ENCODE measurements at regions not wholly inside any gene's neighbourhood (a gene's known extent, or its start where the extent isn't known, plus 50 kb on each side); places are given as distances from the start of the nearest gene placed in this dataset.

DNA sequence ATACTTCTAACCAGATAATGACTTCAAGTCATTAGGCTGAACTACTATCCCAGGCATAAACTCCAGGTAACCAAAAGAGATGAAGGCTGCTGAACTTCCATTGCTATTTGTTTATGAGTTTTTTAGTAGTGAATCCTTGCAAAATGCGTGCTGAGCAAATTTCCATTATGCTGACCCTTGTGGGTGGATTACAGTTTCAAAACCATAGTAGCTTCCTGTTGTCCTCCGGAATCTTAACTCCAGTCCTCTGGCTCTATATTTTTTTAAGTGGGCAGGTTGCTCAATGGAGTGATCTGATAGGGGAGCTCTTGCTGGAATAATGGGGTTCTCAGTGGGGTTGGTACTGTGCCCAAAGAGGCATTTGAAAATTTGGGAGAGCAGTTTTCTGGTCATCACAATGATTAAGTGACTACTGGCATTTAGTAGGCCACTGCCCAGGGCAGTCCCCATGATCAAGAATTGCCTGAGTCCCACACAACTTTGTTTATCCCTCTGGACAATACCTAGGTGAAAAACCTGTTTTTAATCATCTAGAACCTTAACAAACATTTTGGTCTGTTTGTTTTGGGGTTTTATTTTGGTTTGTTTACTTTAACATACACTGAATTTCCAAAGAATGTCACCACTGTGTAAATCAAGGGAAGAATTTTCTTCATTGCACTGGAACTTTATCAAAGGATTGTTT lies 302.3 kb upstream of the GATB start:
- TF ChIP-seq EZH2phosphoT487 (IDR thresholded peaks at IDR 0.05) = no peak
- TF ChIP-seq, protein P1, sequence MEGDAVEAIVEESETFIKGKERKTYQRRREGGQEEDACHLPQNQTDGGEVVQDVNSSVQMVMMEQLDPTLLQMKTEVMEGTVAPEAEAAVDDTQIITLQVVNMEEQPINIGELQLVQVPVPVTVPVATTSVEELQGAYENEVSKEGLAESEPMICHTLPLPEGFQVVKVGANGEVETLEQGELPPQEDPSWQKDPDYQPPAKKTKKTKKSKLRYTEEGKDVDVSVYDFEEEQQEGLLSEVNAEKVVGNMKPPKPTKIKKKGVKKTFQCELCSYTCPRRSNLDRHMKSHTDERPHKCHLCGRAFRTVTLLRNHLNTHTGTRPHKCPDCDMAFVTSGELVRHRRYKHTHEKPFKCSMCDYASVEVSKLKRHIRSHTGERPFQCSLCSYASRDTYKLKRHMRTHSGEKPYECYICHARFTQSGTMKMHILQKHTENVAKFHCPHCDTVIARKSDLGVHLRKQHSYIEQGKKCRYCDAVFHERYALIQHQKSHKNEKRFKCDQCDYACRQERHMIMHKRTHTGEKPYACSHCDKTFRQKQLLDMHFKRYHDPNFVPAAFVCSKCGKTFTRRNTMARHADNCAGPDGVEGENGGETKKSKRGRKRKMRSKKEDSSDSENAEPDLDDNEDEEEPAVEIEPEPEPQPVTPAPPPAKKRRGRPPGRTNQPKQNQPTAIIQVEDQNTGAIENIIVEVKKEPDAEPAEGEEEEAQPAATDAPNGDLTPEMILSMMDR (IDR thresholded peaks at IDR 0.05) = no peak
